A549 (cell line): ENCODE measurements at regions not wholly inside any gene's neighbourhood (a gene's known extent, or its start where the extent isn't known, plus 50 kb on each side); places are given as distances from the start of the nearest gene placed in this dataset.
A peak's percentile ranks its signal among the peaks of the same experiment; 100 is the strongest.

Experiments used
- ATAC-seq, 2 experiments: fragments of 200-7000 bp in 1 of 2; fragments of >200 bp in 1 of 2; cut with Nextera tagmentation in 1 of 2; cut with Tn5 transposase in 1 of 2; 3 replicates each; pipeline versions ENCODE4 v1.8.0 to v1.9.1; 2018 to 2020; ENCODE audit warnings: mild to moderate bottlenecking in 1 of 2, moderate library complexity in 1 of 2
- CTCF ChIA-PET: fragments of 300-600 bp; sonication (Branson Sonifier 250); formaldehyde crosslinking; extraction: SDS; loops from one replicate; lab custom pipeline; 2021; ENCODE audit warnings: antibody characterized with exemption, inconsistent platforms; lab: Yijun Ruan, JAX
- POLR2A ChIA-PET: fragments of 350-600 bp; formaldehyde crosslinking; extraction: SDS; loops from one replicate; lab custom pipeline; 2021; ENCODE audit warnings: antibody characterized with exemption, inconsistent platforms; lab: Yijun Ruan, JAX
- DNase-seq, 2 experiments: peaks; one replicate each; pipeline versions ENCODE4 v3.0.0 to v3.0.0-alpha.2; 2011 to 2016; ENCODE audit warnings: low read depth in 1 of 2, low spot score in 1 of 2
- FAIRE-seq: peaks from 2 replicates; lab custom pipeline; 2011; peaks lifted over from hg19 to GRCh38; lab: Jason Lieb, UNC
- H3K27ac ChIP-seq, 2 experiments: fragments of >200 bp; sonication (Bioruptor Twin); formaldehyde crosslinking; 3 replicates each; pipeline ENCODE4 v1.5.1; 2016 to 2017
- H3K4me1 ChIP-seq: fragments of >200 bp; sonication (Bioruptor Twin); formaldehyde crosslinking; 3 replicates; pipeline ENCODE4 v1.6.1; 2016
- H3K4me2 ChIP-seq: fragments of >200 bp; sonication (Bioruptor Twin); formaldehyde crosslinking; 3 replicates; pipeline ENCODE4 v1.6.1; 2016
- H3K4me3 ChIP-seq: fragments of >200 bp; sonication (Bioruptor Twin); formaldehyde crosslinking; 3 replicates; pipeline ENCODE4 v1.5.1; 2016
- H3K9me3 ChIP-seq: fragments of >200 bp; sonication (Bioruptor Twin); formaldehyde crosslinking; 3 replicates; pipeline ENCODE4 v1.6.1; 2016
- CBX2 ChIP-seq: fragments of 200-600 bp; sonication (generic); IDR thresholded peaks from 2 replicates; pipeline ENCODE4 v1.6.1; 2016; ENCODE audit warnings: low read depth, mild to moderate bottlenecking, borderline replicate concordance
- CBX8 ChIP-seq: fragments of 200-600 bp; sonication (generic); IDR thresholded peaks from 2 replicates; pipeline ENCODE4 v1.6.1; 2016
- CTCF ChIP-seq: fragments of >200 bp; sonication (Bioruptor Twin); formaldehyde crosslinking; IDR thresholded peaks from 3 replicates; pipeline ENCODE4 v1.5.1; 2016
- EHMT2 ChIP-seq: fragments of 200-600 bp; sonication (generic); IDR thresholded peaks from 2 replicates; pipeline ENCODE4 v1.6.1; 2016; ENCODE audit warnings: antibody characterized with exemption, low read depth, mild to moderate bottlenecking, moderate library complexity
- ELK1 ChIP-seq: fragments of 150-350 bp; IDR thresholded peaks from 2 replicates; pipeline ENCODE4 v1.6.1; 2014; ENCODE audit warnings: low read depth, mild to moderate bottlenecking, low read length
- EP300 ChIP-seq, 2 experiments: fragments of >200 bp; sonication (Bioruptor Twin); formaldehyde crosslinking; IDR thresholded peaks; 2 replicates in 1 of 2; 3 replicates in 1 of 2; pipeline ENCODE4 v1.6.1; 2016 to 2017
- FOSB ChIP-seq: fragments of 250-450 bp; sonication (Bioruptor Pico); IDR thresholded peaks from 2 replicates; pipeline ENCODE4 v1.5.0; 2020; ENCODE audit warnings: mild to moderate bottlenecking, moderate library complexity
- FOXS1 ChIP-seq: fragments of 250-450 bp; sonication (Bioruptor Pico); IDR thresholded peaks from 2 replicates; pipeline ENCODE4 v1.5.0; 2020; ENCODE audit warnings: mild to moderate bottlenecking, moderate library complexity
- GATA3 ChIP-seq: IDR thresholded peaks from 2 replicates; pipeline ENCODE4 v1.6.1; 2012; ENCODE audit warnings: borderline replicate concordance
- HOXB5 ChIP-seq: fragments of 250-450 bp; sonication (Bioruptor Pico); IDR thresholded peaks from 2 replicates; pipeline ENCODE4 v1.5.0; 2020; ENCODE audit warnings: mild to moderate bottlenecking, moderate library complexity
- JUN ChIP-seq, 2 experiments: fragments of >200 bp; sonication (Bioruptor Twin); formaldehyde crosslinking; IDR thresholded peaks; 2 replicates in 1 of 2; 3 replicates in 1 of 2; pipeline ENCODE4 v1.6.1; 2016 to 2017
- KDM5A ChIP-seq: fragments of 200-600 bp; sonication (generic); IDR thresholded peaks from 2 replicates; pipeline ENCODE4 v1.6.1; 2016; ENCODE audit warnings: antibody characterized with exemption, mild to moderate bottlenecking
- NFE2L2 ChIP-seq: fragments of 150-350 bp; conservative IDR thresholded peaks from 2 replicates; pipeline ENCODE4 v1.6.1; 2014; ENCODE audit warnings: low read length
- NPAS2 ChIP-seq: fragments of 250-450 bp; sonication (Bioruptor Pico); IDR thresholded peaks from 2 replicates; pipeline ENCODE4 v1.8.0; 2022; ENCODE audit warnings: mild to moderate bottlenecking, moderate library complexity, borderline replicate concordance
- NR3C1 ChIP-seq: fragments of >200 bp; sonication (Bioruptor Twin); formaldehyde crosslinking; IDR thresholded peaks from 3 replicates; pipeline ENCODE4 v1.6.1; 2017
- POLR2AphosphoS2 ChIP-seq: conservative IDR thresholded peaks from 2 replicates; pipeline ENCODE4 v1.6.1; 2012; ENCODE audit warnings: low read length, improper control_type of control experiment, inconsistent platforms
- ZC3H11A ChIP-seq: fragments of 450-650 bp; IDR thresholded peaks from 2 replicates; pipeline ENCODE4 v1.6.1; 2014; ENCODE audit warnings: antibody characterized with exemption, mild to moderate bottlenecking
- ZFP36 ChIP-seq: fragments of 450-650 bp; IDR thresholded peaks from 2 replicates; pipeline ENCODE4 v1.6.1; 2014; ENCODE audit warnings: borderline replicate concordance; ENCODE audit not compliant: partially characterized antibody
- ZSCAN20 ChIP-seq: fragments of 250-450 bp; sonication (Bioruptor Pico); IDR thresholded peaks from 2 replicates; pipeline ENCODE4 v1.8.0; 2022; ENCODE audit warnings: mild to moderate bottlenecking, moderate library complexity
- WGBS: methylation state at CpG from one replicate; pipeline ENCODE4 v1.1.6; 2017; ENCODE audit errors: missing lambda C conversion rate; 5-methylcytosine and 5-hydroxymethylcytosine counted together
- TF ChIP-seq, protein P1 (sequence below): fragments of >200 bp; sonication (Bioruptor Twin); formaldehyde crosslinking; IDR thresholded peaks from 3 replicates; pipeline ENCODE4 v1.6.1; 2016
- TF ChIP-seq, protein P2 (sequence below): fragments of 450-650 bp; IDR thresholded peaks from 2 replicates; pipeline ENCODE4 v1.6.1; 2014; ENCODE audit warnings: antibody characterized with exemption

- WGBS, result 92% methylated on average over 7 of the region's 7 CpGs
- no peak overlapping the region for H3K4me3 ChIP-seq
- TF ChIP-seq, protein P1, sequence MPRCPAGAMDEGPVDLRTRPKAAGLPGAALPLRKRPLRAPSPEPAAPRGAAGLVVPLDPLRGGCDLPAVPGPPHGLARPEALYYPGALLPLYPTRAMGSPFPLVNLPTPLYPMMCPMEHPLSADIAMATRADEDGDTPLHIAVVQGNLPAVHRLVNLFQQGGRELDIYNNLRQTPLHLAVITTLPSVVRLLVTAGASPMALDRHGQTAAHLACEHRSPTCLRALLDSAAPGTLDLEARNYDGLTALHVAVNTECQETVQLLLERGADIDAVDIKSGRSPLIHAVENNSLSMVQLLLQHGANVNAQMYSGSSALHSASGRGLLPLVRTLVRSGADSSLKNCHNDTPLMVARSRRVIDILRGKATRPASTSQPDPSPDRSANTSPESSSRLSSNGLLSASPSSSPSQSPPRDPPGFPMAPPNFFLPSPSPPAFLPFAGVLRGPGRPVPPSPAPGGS, result no peak
- no peak for TF ChIP-seq POLR2AphosphoS2
- TF ChIP-seq ELK1, result no peak
- TF ChIP-seq, all 56 proteins: peak for 0
- H3K9me3 ChIP-seq, result peaks cover 4% of the 10 kb centered on the region; the same call in 1 of the 3 replicates
- no peak for FAIRE-seq
- ChIA-PET CTCF (no interaction called here), POLR2A (no interaction called here)
- H3K4me1 ChIP-seq, result 0 out of 3 replicates have a peak, but pooled peaks cover 5% of the 10 kb centered on the region
- H3K27ac ChIP-seq, result peak overlapping the region in 1 of 2 experiments; percentile 51; a peak in 2 of 6 replicates
- ATAC-seq, result no peak
- no peak overlapping the region for H3K4me2 ChIP-seq
- no peak for DNase-seq
These were observed 124.8 kb upstream of the NEDD9 start for GRCh38 chr6:11357285-11357684.

- Histone ChIP-seq H3K27ac (peak overlapping the region in 1 of 2 experiments; percentile 51; a peak in 3 of 6 replicates), H3K9me3 (peaks cover 4% of the 10 kb centered on the region; the same call in 1 of the 3 replicates), H3K4me1 (0 out of 3 replicates have a peak, but pooled peaks cover 5% of the 10 kb centered on the region), H3K4me2 (no peak overlapping the region), H3K4me3 (no peak overlapping the region)
- ChIA-PET POLR2A (no interaction called here), CTCF (no interaction called here)
- FAIRE-seq, result no peak
- no peak for ATAC-seq
- TF ChIP-seq ZSCAN20 (no peak), CBX8 (no peak), FOXS1 (CRISPR knock-in tag) (no peak), GATA3 (no peak), NFE2L2 (no peak), EP300 (IDR thresholded peaks at IDR 0.05) (no peak), ZFP36 (no peak), CTCF (no peak)
- no peak for DNase-seq
- WGBS, result 81% methylated on average over 11 of the region's 11 CpGs
These were observed 124.1 kb upstream of the NEDD9 start for GRCh38 chr6:11356404-11357155.

GRCh38 chr6:11353921-11354389 is 121.5 kb upstream of the NEDD9 start:
- peak overlapping the region in 1 of 2 experiments; percentile 60; a peak in 3 of 6 replicates for H3K27ac ChIP-seq
- ATAC-seq (no peak), FAIRE-seq (no peak), DNase-seq (no peak)
- CTCF ChIA-PET, result no interaction called here
- 0 out of 3 replicates have a peak, but pooled peaks cover 5% of the 10 kb centered on the region for H3K4me1 ChIP-seq
- no peak overlapping the region for H3K4me3 ChIP-seq
- TF ChIP-seq CBX2 (no peak), NR3C1 (no peak), NPAS2 (CRISPR knock-in tag) (no peak), KDM5A (no peak), ZC3H11A (no peak), HOXB5 (CRISPR knock-in tag) (no peak), EHMT2 (no peak), FOSB (no peak), JUN (IDR thresholded peaks at IDR 0.05) (no peak)
- TF ChIP-seq, protein P2, sequence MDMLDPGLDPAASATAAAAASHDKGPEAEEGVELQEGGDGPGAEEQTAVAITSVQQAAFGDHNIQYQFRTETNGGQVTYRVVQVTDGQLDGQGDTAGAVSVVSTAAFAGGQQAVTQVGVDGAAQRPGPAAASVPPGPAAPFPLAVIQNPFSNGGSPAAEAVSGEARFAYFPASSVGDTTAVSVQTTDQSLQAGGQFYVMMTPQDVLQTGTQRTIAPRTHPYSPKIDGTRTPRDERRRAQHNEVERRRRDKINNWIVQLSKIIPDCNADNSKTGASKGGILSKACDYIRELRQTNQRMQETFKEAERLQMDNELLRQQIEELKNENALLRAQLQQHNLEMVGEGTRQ, result no peak
- H3K9me3 ChIP-seq, result no peaks in the 10 kb centered on the region
- POLR2A ChIA-PET, result no interaction called here
- whole genome bisulfite sequencing, result 73% methylated on average over 6 of the region's 6 CpGs
- no peak overlapping the region for H3K4me2 ChIP-seq
